Muscle of arm (tissue), 1 donor: ENCODE measurements at regions not wholly inside any gene's neighbourhood (a gene's known extent, or its start where the extent isn't known, plus 50 kb on each side); places are given as distances from the start of the nearest gene placed in this dataset.
A peak's percentile ranks its signal among the peaks of the same experiment; 100 is the strongest.

Experiments
- DNase-seq: peaks from one replicate; pipeline ENCODE4 v3.0.0-alpha.2; 2013

DNA sequence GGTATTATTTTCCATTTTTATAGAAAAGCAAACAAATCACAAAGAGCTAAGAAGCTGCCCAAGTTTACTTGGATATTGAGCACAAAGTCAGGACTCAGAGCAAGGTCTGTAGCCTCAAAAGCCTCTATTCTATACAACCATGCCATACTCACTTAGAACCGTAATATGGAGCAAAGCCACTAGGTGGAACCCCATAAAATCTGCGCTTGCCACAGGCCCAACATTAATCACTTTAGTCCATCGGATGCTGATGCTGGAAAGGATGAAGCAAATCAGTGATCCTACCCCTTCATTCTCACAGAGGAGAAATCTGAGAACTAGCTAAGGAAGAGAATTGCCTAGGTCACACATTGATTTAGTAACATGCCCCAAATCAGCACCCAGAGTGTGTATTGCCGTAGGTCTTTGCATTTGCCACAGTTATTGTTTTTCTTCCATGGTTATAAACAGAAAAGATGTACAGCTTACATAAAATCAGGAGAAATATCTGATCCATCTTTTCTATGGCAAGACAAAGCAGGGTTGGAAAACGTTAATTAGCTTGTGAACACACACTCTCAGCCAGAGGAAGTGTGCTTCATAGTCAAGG, 56.7 kb upstream of the RAB38 start:
- DNase-seq: peak; percentile 35

DNA sequence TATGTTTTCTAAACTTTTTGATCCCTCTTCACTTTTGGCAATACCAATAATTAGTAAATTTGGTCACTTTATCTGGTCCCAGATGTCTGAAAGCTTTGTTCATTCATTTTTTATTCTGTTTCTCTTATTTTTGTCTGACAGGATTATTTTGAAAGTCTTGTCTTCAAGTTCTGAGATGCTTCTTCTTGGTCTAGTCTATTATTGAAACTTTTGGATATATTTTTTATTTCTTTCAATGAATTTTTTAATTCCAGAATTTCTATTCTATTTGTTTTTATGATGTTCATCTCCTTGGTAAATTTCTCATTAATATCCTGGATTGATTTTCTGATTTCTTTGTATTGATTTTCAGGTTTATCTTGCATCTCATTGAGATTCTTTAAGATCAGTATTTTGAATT, 54.1 kb upstream of the RAB38 start:
- DNase-seq: no peak
